RPMI7951 (cell line): ENCODE measurements at regions not wholly inside any gene's neighbourhood (a gene's known extent, or its start where the extent isn't known, plus 50 kb on each side); places are given as distances from the start of the nearest gene placed in this dataset.
"Not testable (repeated sequence)": the region's sequence is repeated elsewhere in the genome, so short reads cannot be mapped to it uniquely, and the experiment has no call there.

Experiments used
- DNase-seq: peaks from one replicate; pipeline ENCODE4 v3.0.0-alpha.2; 2012; ENCODE audit warnings: low read depth

- no peak for DNase-seq
These were observed 1146.4 kb downstream of the VRK1 start for GRCh38 chr14:97943619-97944018.

DNA sequence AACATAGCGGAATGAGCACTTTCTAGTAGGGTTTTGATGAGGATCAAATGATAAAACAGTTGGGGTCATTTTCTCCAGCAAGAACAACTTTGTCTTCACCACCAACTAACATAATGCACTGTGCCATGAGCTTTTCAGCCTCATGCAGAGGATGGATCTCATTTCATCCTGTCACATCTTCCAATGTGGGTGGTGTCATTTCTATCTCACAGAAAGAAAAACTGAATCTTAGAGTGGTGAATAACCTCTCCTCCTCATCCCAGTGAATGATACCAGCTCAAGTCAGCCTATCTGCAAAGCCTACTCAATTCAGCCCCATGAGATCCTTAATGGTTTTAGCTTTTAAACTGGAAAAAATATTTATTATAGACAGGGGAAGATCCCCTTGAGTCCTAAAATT, 1147.2 kb downstream of the VRK1 start:
- no peak for DNase-seq

- no peak for DNase-seq
These were observed 1148.4 kb downstream of the VRK1 start for GRCh38 chr14:97945631-97946030.

GRCh38 chr14:97946240-97946639, 1149.1 kb downstream of the VRK1 start:
- DNase-seq: no peak

- DNase-seq: no peak
These were observed 1149.5 kb downstream of the VRK1 start for GRCh38 chr14:97946641-97947040.

DNA sequence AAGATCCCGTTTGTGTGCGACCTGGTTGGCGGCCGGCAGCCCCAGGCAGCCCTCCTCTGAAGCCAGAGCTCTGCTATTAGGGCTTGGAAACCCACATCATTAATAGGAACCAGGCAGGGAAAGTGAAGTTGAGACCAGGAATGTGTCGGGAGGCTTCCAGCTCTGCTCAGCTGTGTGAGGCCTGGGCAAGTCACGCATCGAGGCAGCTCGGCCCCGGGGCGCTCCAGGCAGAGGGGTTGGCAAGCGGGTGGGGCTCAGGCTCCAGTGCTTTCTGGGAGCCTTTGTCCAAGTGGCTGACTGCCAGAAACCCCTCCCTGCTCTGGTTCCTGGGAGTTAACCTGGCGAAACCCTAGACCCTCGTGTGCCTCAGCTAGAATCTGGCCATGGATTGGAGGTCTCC, 1151.7 kb downstream of the VRK1 start:
- DNase-seq: no peak

DNA sequence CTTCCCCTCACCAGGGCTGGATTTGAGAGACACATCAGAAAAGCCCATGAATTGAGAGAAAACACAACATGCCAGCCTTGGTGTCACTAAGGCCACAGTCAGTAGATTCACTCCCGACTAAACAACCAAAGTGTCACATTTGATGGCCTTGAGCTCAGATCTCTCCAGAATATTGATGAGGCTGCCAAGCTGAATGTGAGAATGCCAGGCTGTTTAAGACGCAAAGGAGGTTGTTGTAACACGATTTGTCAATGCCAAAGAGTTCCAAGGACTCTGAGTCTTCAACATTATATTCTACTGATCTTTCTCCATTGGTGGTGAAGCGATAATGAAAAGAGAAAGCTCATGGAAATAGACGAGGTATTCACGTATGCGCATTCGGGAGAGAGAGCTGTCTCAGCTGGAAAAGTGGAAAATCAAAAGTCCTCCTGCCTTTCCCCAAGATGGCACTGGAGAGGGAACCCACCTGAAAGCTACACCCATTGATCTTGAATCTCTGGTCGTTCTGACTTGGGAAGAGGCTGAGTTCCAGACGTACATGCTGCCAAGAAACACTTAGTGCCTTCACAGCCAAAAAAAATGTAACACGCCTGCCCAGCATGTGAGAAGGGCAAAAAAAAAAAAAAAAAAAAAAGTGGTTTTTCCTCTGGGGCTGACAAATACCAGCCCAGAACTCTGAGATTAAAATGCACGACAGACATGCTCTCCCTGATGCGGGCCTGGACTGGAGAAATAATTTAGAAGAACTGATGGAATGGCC, 1159.6 kb downstream of the VRK1 start:
- DNase-seq: no peak

GRCh38 chr14:97959251-97959650, 1162.1 kb downstream of the VRK1 start:
- DNase-seq: no peak

DNA sequence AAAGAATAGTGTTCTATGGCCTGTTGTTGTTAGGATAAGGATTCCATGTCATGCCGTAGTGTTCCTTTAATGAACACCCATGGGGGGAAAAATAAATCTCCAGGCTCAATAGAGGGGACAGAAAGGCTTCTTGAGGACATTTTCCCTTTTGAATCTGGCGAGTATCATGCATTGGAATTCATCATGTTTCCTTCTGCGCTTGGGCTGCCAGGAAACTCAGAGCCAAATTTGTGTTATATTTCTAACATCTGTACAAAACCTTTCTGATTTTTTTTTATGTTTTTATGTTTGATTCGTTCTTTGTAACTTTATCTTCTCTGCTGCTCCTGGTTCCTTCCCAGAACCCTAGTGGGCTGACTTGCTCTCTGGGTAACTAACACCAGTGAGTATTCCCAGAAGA, 1163.3 kb downstream of the VRK1 start:
- DNase-seq: no peak

DNA sequence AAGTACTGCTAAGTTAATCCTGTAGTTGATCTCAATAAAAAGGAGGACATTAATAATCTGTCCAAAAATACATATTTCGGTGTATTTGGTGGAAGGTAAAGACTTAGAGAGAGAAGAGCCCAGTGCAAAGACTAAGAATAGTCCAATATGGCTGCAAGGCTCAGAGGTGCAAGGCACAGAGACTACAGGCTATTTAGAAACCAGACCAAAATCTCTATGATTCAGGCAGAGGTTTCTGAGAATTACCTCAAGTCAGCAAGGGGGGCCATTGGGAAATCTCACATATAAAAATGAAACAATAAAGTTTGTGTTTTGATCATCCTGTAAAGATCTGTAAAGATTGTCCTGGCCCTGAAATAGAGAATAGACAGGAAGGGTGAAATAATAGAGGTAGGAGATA, 1173.0 kb downstream of the VRK1 start:
- no peak for DNase-seq

- no peak for DNase-seq
These were observed 1178.0 kb downstream of the VRK1 start for GRCh38 chr14:97975216-97975615.

- DNase-seq: no peak
These were observed 1178.8 kb downstream of the VRK1 start for GRCh38 chr14:97975962-97976361.

- no peak for DNase-seq
These were observed 1179.7 kb downstream of the VRK1 start for GRCh38 chr14:97976861-97977260.

- peak; percentile 59 for DNase-seq
These were observed 1180.6 kb downstream of the VRK1 start for GRCh38 chr14:97977651-97978261.

DNA sequence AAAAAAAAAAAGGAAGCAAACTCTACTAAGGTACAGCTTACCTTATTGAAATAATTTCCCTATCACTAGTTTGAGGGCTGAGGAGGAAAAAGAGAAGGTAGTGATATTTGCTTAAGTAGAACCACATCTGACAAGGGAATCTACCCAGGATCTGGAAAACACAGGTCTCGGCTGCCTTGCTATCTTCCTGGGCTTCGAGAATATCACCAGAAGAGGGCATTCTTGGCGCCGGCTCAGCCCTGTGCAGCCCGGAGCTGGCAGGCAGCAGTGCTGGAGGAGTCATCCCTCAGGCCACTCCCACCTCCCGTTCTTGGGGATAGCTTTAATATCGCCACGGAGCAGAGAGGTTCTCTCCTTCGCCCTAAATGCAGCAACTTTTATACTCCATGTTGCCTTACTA, 1181.2 kb downstream of the VRK1 start:
- DNase-seq: peak; percentile 71

DNA sequence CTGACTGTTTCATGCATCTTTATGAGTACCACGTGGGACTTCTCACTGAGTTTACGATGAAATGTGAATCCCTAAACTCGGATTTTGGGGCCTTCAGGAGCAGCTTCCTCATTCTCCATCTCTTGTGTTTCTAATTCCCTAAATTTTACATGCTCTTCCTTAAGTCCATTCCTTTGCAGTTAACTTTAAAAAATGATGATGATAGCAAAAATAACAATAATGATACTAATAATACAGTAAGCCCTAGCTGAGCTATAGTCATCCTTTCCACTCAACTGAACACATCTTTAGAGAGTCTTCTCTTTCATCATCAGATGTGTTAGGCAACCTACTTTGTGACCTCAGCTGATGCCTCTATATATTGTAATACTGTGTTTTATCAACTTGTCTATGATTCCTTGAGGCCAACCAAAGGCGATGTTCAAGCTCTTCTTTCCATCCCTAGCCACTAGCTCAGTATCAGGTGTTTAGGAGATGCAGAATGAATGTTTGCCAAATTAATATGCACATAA, 1196.4 kb downstream of the VRK1 start:
- no peak for DNase-seq

- DNase-seq: no peak
These were observed 1196.9 kb downstream of the VRK1 start for GRCh38 chr14:97994020-97994531.

GRCh38 chr14:97995038-97995437, 1197.9 kb downstream of the VRK1 start:
- no peak for DNase-seq

GRCh38 chr14:97995531-97995930, 1198.3 kb downstream of the VRK1 start:
- no peak for DNase-seq

- no peak for DNase-seq
These were observed 1208.8 kb downstream of the VRK1 start for GRCh38 chr14:98006008-98006407.

- DNase-seq: no peak
These were observed 1211.4 kb downstream of the VRK1 start for GRCh38 chr14:98008381-98009113.

GRCh38 chr14:98009177-98009576, 1212.0 kb downstream of the VRK1 start:
- DNase-seq: not testable (repeated sequence)

GRCh38 chr14:98010784-98011183, 1213.6 kb downstream of the VRK1 start:
- DNase-seq: no peak
